Hindlimb muscle (tissue), 1 donor: ENCODE measurements at regions not wholly inside any gene's neighbourhood (a gene's known extent, or its start where the extent isn't known, plus 50 kb on each side); places are given as distances from the start of the nearest gene placed in this dataset.
"Not testable (repeated sequence)": the region's sequence is repeated elsewhere in the genome, so short reads cannot be mapped to it uniquely, and the experiment has no call there.

ENCODE experiments used
- DNase-seq: peaks from one replicate; pipeline ENCODE4 v3.0.0-alpha.2; 2013

- no peak for DNase-seq
These were observed 792.3 kb downstream of the DIPK2A start for GRCh38 chr3:144763878-144764454.

DNA sequence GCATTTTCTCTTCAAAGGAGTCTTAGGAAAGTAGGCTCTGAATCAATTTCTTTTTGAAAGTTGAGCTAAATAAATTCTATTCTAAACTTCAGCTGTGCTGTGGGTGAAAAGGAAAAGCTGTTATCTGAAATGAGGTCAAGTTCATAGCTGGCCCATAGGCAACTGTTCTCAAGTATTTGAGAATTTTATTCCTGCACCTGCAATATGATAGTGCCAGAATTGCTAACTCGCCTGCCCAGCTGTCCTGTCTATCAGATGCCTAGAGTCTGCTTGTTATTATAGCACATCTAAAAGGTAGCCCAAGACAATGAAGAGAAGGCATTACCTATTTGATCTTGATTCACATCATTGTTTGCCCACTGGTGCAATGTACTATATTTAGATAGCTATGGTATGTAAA, 798.7 kb downstream of the DIPK2A start:
- no peak for DNase-seq

GRCh38 chr3:144770915-144771351, 799.3 kb downstream of the DIPK2A start:
- DNase-seq = peak; percentile 26

GRCh38 chr3:144771381-144771870, 799.8 kb downstream of the DIPK2A start:
- DNase-seq = no peak

GRCh38 chr3:144772372-144772771, 800.7 kb downstream of the DIPK2A start:
- no peak for DNase-seq

GRCh38 chr3:144773350-144773749, 801.7 kb downstream of the DIPK2A start:
- DNase-seq = no peak

- no peak for DNase-seq
These were observed 803.3 kb downstream of the DIPK2A start for GRCh38 chr3:144774897-144775296.

DNA sequence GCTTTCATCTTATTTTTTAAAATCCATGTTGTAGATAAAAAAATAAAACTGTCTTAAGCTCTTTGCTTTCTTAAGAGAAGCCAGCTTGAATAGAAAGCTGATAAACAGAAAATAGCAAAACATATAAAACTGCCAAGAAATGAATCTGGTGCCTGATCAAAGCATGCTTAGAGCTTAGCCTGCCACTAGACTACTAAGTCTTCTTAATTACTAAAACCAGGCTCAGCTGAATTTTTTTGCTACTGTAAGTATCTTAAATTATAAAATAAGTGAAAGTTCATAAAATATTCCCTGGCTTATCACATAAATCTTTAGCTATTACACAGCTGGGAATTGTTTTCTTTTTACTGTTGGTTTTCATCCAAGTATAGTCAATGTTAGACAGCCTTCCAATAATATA, 803.9 kb downstream of the DIPK2A start:
- no peak for DNase-seq

GRCh38 chr3:144777906-144778305, 806.3 kb downstream of the DIPK2A start:
- no peak for DNase-seq

DNA sequence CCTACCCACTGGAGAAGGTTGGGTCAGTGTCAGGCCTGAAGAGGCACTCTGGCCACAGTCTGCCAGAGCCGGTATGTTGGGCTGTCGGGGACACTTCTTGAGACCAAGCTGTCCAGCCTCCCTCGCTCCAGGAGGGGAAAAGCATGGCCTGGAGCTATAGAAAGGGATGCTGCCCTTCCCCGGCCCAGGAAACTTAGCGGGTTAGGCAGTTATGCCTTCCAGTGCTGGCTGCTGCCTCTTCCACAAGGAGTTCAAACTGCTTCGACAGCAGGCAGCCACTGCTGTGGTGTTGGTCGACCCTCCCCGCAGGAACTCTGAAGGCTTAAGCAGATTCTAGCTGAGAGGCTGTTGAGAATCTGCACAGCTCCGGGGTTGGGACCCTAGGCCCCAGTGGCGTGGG, 819.4 kb downstream of the DIPK2A start:
- DNase-seq = no peak

DNA sequence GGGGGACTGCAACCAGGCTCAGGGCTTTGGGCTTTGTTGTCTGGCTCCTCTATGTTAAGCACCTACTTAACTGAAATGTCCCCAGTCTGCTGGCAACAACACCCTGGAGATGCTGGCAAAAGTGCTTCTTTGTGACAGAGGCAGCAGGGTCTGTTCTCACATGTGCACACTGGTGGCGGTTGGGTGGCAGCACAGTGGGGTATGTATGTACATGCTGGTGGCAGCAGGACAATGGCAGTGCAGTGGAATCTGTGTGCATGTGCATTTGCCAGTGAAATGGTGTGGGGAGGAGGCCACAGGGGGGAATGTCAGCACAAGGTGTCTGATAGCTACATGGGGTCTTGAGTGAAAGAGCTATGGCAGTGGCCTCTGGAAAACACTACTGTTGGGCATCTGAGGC, 830.3 kb downstream of the DIPK2A start:
- no peak for DNase-seq

DNA sequence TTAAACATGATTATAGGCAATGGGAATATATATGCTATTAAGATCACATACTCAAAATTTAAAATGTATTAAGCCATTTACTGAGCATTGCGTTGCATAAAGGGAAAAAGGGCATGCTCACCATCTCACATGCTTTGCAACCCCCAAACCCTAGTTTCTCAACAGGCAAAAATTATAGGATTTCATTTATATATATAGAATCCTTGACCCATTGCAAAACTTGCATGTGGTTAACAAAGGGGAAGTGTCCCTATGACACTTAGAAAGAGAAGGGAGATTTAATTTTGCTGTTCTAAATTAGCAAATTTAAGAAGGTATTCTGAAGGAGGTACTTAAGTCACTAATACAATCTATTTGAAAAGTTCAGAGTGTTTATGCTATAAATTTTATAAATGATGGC, 837.8 kb downstream of the DIPK2A start:
- no peak for DNase-seq

DNA sequence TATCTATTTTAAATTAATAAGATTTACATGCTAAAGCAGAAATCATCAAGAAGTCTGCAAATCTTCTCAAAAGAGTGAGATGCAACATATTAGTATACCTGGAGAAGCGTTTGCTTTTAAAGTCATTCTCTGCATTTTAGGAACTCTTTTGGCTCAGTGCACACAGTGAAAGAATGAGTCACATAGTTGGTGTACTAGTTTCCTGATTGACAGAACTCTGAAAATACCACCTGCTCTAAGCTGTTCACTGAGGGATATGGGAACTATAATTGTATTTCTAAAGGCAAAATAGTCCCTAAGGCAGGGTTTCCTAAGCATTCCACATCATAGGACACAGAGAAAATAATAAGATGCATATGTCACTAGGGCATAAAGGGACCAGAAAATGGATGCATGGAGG, 838.5 kb downstream of the DIPK2A start:
- DNase-seq = no peak

- DNase-seq = no peak
These were observed 844.0 kb downstream of the DIPK2A start for GRCh38 chr3:144815655-144816054.

DNA sequence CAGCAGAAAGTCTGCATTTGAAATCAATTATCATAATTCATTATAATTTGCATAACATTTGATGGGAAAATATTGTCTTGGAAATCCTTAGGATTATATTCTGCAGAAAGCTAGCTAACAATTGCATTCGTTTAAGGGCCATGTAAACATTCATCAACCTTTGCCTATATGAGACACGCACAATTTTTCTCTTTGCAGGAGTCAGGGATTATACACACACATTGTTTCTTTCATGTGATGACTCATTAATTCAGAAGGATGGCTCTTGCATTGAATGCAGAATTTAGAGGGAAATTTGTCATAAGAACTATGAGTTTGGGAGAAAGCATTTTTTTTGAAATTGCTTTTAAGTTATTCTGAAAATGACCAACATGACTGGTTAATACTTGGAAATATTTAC, 844.7 kb downstream of the DIPK2A start:
- DNase-seq = no peak

DNA sequence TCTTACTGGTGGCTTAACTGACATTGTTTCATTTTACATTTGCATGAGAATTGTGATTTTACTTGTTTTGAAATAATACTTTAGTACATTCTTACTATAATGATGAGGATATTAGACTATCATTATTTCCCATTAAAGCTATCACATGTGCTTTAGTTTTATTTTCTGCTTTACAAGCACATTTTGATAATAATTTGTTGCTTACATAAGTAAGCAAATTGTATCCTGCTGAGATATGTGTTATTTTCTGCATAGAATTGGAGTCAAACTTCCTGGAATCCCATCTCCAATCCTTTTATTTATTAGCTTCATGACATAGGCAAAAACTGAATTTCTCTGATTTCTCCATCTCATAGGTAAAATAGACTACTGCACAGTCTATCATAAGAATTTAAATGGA, 847.4 kb downstream of the DIPK2A start:
- no peak for DNase-seq

DNA sequence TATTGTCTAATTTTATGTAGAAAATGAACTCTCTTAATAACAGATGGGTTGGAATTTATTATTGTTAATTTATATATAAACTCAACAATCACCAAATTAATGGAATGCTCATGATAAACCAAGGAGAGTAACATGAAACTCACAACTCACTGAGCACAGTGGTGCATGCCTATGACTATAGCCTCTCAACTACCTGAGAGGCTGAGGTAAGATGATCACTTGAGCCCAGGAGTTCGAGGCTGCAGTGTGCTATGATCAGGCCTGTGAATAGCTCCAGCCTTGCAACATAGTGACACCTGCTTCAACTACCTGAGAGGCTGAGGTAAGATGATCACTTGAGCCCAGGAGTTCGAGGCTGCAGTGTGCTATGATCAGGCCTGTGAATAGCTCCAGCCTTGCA, 848.6 kb downstream of the DIPK2A start:
- not testable (repeated sequence) for DNase-seq

- no peak for DNase-seq
These were observed 849.1 kb downstream of the DIPK2A start for GRCh38 chr3:144820726-144821125.

- no peak for DNase-seq
These were observed 850.0 kb downstream of the DIPK2A start for GRCh38 chr3:144821583-144821982.

DNA sequence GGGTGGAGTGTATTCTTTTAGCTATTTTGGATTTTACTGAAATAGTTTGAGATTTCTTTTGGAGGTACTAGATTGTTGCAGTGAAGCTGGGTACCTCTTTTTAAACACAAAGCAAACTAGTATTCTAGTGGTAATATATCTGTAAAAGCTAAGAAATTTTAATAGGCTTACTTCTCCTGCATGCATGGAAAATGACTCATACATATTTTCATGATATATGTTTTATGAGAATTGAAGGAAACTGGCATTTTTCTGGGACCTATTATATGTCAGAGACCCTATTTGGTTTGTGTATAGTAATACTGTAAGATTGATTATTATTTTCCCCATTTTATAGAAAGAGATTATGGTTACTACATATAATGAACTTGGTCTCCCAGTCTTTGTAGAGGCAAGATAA, 851.0 kb downstream of the DIPK2A start:
- no peak for DNase-seq

DNA sequence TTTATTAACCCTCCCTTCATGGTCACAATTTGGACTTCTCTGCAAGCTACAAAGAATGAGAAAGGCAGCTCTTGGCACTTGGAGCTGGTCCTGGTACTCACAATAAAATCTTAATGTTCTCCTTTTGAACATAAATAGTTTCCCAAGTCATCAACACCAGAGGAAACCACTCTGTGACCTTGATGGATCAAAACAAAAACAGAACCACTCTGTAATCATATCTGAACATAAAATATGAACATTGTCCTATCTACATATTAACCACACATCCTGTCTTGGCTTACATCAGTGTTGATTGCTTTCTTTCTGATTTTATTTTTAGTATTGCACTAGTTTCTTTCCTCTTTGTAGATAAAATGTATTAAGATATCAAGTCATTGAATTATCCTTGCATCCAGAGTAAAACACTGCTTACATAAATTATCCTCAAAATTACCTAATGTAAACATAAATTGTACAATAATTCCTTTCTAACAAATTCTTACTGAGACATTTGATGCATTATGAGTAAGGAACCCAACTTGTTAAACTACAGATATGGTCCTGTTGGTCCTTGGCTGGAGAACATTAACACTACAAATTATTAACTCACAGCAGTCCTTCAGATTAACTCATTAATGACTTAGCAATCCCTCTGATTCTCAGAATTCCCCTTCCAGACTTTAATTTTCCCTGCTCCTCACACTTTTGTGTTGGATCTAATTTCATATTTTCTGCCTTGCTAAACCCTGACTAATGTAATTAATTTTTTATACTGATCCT, 860.5 kb downstream of the DIPK2A start:
- no peak for DNase-seq

DNA sequence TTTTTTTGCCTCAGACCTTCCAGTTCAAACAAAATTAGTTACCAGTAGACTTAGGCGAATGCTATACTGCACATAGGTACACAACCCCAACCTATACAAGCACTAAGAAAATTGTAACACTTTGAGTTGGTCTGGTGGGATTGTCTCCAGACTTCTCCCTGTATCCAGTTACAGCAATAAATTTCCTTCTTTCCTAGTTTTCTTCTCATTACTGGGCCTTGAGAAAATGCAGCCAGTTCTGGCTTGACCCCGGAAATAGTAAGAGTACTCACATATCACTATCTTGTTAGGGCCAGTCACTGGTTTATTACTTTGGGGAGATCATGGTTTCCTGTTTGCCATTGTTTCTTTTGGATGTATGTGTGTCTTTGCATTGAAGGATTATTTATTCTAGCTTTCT, 868.4 kb downstream of the DIPK2A start:
- no peak for DNase-seq

- no peak for DNase-seq
These were observed 869.2 kb downstream of the DIPK2A start for GRCh38 chr3:144840866-144841265.

DNA sequence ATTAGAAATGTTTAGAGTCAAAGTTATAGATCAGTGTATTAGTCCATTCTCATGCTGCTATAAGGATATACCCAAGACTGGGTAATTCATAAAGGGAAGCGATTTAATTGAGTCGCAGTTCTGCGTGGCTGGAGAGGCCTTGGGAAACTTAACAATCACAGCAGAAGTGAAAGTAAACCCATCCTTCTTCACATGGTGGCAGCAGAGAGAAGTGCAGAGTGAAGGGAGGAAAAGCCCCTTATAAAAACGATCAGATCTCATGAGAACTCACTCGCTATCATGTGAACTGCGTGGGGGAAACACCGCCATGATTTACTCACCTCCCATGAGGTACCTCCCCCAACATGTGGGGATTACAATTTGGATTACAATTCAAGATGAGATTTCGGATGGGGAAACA, 871.5 kb downstream of the DIPK2A start:
- DNase-seq = no peak
